WTC11 (cell line): ENCODE measurements at regions not wholly inside any gene's neighbourhood (a gene's known extent, or its start where the extent isn't known, plus 50 kb on each side); places are given as distances from the start of the nearest gene placed in this dataset.

Source experiments
- ATAC-seq: fragments of 200-7000 bp; cut with Tn5 transposase; 2 replicates; pipeline ENCODE4 v1.10.0; 2021; ENCODE audit warnings: mild to moderate bottlenecking, moderate library complexity
- CTCF ChIA-PET: fragments of 300-600 bp; sonication (Branson Sonifier 250); formaldehyde crosslinking; loops from one replicate; lab custom pipeline; 2021; ENCODE audit warnings: antibody characterized with exemption; lab: Charles Lee
- POLR2A ChIA-PET: fragments of 350-600 bp; sonication (Branson Sonifier 250); formaldehyde crosslinking; loops from one replicate; lab custom pipeline; 2021; ENCODE audit warnings: antibody characterized with exemption; lab: Charles Lee
- DNase-seq: peaks from one replicate; pipeline ENCODE4 v3.0.0; 2021; ENCODE audit warnings: low spot score
- H3K27ac Mint-ChIP-seq: 2 replicates; pipeline ENCODE4 v1.8.0; 2021; ENCODE audit warnings: mixed read lengths
- H3K27me3 Mint-ChIP-seq: 2 replicates; pipeline ENCODE4 v1.8.0; 2021; ENCODE audit warnings: low read depth, mild to moderate bottlenecking, moderate library complexity, mixed read lengths
- H3K36me3 Mint-ChIP-seq: 2 replicates; pipeline ENCODE4 v1.8.0; 2021; ENCODE audit warnings: mixed read lengths
- H3K4me1 Mint-ChIP-seq: 2 replicates; pipeline ENCODE4 v1.8.0; 2022; ENCODE audit warnings: mixed read lengths
- H3K4me3 Mint-ChIP-seq: 2 replicates; pipeline ENCODE4 v1.8.0; 2021; ENCODE audit warnings: mild to moderate bottlenecking, moderate library complexity, mixed read lengths
- H3K9me3 Mint-ChIP-seq: 2 replicates; pipeline ENCODE4 v1.8.0; 2021; ENCODE audit warnings: mixed read lengths
- GTF2I ChIP-seq: fragments of 250-450 bp; sonication (Bioruptor Pico); conservative IDR thresholded peaks from 2 replicates; pipeline ENCODE4 v1.4.0; 2021; ENCODE audit warnings: mild to moderate bottlenecking
- SMAD3 ChIP-seq: sonication (generic); formaldehyde crosslinking; IDR thresholded peaks from 2 replicates; pipeline ENCODE4 v1.8.0; 2022; ENCODE audit warnings: missing genetic modification reagents, mild to moderate bottlenecking, borderline replicate concordance
- SMAD4 ChIP-seq: sonication (generic); formaldehyde crosslinking; IDR thresholded peaks from 2 replicates; pipeline ENCODE4 v1.8.0; 2022; ENCODE audit warnings: mild to moderate bottlenecking, missing genetic modification reagents
- SOX15 ChIP-seq: fragments of 250-450 bp; sonication (Bioruptor Pico); IDR thresholded peaks from 2 replicates; pipeline ENCODE4 v1.9.0; 2021; ENCODE audit warnings: mild to moderate bottlenecking
- ZNF138 ChIP-seq: sonication (generic); formaldehyde crosslinking; conservative IDR thresholded peaks from 2 replicates; pipeline ENCODE4 v1.8.1; 2022; ENCODE audit warnings: mild to moderate bottlenecking, moderate library complexity, missing genetic modification reagents
- ZNF396 ChIP-seq: fragments of 250-450 bp; sonication (Bioruptor Pico); IDR thresholded peaks from 2 replicates; pipeline ENCODE4 v1.8.0; 2021; ENCODE audit warnings: mild to moderate bottlenecking, moderate library complexity, borderline replicate concordance
- ZNF423 ChIP-seq: fragments of 250-450 bp; sonication (Bioruptor Pico); IDR thresholded peaks from 2 replicates; pipeline ENCODE4 v2.1.2; 2022; ENCODE audit warnings: mild to moderate bottlenecking, moderate library complexity
- TF ChIP-seq, protein P1 (sequence below): fragments of 250-450 bp; sonication (Bioruptor Pico); conservative IDR thresholded peaks from 2 replicates; pipeline ENCODE4 v1.9.0; 2021; ENCODE audit warnings: mild to moderate bottlenecking
- TF ChIP-seq, protein P2 (sequence below): sonication (generic); formaldehyde crosslinking; IDR thresholded peaks from 2 replicates; pipeline ENCODE4 v1.8.1; 2022; ENCODE audit warnings: mild to moderate bottlenecking, missing genetic modification reagents, moderate library complexity, borderline replicate concordance
- TF ChIP-seq, protein P3 (sequence below): sonication (generic); formaldehyde crosslinking; IDR thresholded peaks from 2 replicates; pipeline ENCODE4 v1.8.0; 2023; ENCODE audit warnings: mild to moderate bottlenecking, missing genetic modification reagents
- TF ChIP-seq, protein P4 (sequence below): fragments of 250-450 bp; sonication (Bioruptor Pico); IDR thresholded peaks from 2 replicates; pipeline ENCODE4 v1.9.0; 2021; ENCODE audit warnings: mild to moderate bottlenecking, borderline replicate concordance

DNA sequence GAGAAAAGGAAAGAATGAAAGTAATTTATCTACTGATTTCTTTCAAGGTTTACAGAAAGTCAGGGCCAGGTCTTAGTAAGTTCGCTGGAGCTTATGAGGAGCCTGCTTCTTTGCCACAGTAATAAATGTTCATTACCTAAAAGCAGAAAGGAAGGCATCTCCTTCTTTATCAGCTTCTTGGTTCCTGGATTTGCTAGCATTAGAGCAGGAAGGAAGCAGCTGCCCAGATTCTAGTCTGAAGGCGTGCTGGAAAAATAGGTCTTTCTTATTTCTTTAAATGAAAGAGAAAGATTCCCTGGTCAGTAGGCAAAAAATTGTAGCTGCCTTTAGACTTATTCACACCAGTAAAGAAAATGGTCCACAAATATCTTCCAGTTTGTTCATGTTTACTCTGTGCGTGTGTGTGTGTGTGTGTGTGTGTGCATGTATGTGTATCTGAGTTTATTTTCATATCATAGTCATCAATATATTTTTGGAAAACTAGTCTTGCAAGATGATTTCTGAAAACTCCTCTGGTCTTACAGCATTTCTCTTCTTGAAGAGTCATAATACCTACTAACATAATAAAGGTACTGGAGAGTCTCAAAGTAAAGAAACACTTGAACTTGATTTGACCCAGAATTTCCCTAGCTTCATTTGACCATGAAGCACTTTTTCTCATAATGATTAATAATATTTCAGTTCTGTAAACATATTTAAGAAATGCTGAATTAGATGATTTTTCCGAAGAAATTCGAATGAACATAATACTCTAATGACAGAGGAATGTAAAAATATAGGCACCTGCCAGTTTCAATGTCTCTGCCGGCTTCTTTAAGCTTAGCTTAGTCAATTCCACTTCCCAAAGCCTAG, 255.3 kb upstream of the ZPLD1 start (continued):
- TF ChIP-seq, protein P1, sequence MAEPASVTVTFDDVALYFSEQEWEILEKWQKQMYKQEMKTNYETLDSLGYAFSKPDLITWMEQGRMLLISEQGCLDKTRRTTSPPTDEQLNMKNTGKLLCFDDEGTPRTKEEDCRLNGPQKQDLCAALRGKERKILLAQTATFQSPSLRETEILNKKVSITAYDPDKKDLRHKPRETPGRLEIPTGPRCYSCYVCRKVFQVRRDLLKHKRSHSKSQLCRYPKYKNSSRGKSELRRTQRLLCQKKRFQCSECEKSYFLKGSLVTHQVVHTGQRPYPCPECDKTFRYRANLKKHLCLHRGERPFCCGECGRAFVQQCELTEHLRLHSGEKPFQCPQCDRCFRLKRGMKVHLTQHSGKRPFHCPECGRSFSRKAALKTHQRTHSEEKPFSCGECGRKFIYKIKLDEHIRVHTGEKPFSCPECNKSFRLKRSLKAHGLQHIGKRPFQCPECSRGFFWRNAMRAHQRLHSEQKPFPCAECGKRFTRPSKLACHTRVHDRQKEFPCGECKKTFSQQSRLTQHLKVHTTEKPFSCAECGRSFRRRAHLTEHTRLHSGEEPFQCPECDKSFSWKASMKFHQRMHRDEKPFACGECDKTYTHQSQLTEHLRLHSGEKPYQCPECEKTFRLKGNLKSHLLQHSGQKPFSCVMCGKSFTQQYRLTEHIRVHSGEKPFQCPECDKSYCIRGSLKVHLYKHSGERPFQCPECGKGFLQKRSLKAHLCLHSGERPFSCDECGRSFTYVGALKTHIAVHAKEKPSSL = no peak
- TF ChIP-seq SMAD3 (CRISPR knock-in tag) (no peak), ZNF138 (CRISPR knock-in tag) (no peak), SMAD4 (CRISPR knock-in tag) (no peak)

DNA sequence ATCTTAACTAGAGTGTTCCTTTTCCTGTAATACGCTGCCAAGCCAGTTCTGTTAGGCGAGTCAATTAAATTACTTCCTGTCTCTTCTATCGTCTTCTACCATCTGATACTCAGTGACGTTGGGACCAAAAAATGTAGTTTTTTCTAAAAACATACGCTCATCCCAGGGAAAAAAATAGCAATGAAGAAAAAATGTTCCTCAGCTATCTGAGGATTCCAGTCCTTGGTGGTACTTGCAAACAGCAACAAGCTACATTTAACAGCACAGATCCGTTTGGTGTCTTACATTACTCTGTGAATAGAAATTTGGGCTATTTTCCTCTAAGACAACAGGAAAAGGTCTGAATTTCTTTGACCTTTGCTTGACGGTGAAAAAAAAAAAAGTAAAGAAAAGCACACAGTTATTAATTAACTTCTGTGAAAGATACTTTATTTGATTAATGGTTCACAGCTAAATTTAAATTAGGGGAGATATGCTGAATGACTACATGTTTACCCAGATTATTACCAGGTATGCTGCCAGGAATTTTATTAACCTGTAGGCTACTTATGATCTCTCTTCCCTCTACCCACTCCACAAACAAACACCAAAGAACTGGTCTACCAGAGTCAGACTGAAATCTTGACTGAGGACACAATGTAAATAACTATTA, 254.4 kb upstream of the ZPLD1 start:
- H3K36me3 Mint-ChIP-seq = no peaks in the 10 kb centered on the region
- H3K4me3 Mint-ChIP-seq = no peak overlapping the region
- no peaks in the 10 kb centered on the region for H3K27me3 Mint-ChIP-seq
- TF ChIP-seq GTF2I = no peak
- TF ChIP-seq, protein P2, sequence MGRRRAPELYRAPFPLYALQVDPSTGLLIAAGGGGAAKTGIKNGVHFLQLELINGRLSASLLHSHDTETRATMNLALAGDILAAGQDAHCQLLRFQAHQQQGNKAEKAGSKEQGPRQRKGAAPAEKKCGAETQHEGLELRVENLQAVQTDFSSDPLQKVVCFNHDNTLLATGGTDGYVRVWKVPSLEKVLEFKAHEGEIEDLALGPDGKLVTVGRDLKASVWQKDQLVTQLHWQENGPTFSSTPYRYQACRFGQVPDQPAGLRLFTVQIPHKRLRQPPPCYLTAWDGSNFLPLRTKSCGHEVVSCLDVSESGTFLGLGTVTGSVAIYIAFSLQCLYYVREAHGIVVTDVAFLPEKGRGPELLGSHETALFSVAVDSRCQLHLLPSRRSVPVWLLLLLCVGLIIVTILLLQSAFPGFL (CRISPR knock-in tag) = no peak
- TF ChIP-seq ZNF396 = no peak
- no peak for TF ChIP-seq ZNF423 (CRISPR knock-in tag)
- TF ChIP-seq, protein P3, sequence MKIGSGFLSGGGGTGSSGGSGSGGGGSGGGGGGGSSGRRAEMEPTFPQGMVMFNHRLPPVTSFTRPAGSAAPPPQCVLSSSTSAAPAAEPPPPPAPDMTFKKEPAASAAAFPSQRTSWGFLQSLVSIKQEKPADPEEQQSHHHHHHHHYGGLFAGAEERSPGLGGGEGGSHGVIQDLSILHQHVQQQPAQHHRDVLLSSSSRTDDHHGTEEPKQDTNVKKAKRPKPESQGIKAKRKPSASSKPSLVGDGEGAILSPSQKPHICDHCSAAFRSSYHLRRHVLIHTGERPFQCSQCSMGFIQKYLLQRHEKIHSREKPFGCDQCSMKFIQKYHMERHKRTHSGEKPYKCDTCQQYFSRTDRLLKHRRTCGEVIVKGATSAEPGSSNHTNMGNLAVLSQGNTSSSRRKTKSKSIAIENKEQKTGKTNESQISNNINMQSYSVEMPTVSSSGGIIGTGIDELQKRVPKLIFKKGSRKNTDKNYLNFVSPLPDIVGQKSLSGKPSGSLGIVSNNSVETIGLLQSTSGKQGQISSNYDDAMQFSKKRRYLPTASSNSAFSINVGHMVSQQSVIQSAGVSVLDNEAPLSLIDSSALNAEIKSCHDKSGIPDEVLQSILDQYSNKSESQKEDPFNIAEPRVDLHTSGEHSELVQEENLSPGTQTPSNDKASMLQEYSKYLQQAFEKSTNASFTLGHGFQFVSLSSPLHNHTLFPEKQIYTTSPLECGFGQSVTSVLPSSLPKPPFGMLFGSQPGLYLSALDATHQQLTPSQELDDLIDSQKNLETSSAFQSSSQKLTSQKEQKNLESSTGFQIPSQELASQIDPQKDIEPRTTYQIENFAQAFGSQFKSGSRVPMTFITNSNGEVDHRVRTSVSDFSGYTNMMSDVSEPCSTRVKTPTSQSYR (CRISPR knock-in tag) = no peak
- TF ChIP-seq, protein P4, sequence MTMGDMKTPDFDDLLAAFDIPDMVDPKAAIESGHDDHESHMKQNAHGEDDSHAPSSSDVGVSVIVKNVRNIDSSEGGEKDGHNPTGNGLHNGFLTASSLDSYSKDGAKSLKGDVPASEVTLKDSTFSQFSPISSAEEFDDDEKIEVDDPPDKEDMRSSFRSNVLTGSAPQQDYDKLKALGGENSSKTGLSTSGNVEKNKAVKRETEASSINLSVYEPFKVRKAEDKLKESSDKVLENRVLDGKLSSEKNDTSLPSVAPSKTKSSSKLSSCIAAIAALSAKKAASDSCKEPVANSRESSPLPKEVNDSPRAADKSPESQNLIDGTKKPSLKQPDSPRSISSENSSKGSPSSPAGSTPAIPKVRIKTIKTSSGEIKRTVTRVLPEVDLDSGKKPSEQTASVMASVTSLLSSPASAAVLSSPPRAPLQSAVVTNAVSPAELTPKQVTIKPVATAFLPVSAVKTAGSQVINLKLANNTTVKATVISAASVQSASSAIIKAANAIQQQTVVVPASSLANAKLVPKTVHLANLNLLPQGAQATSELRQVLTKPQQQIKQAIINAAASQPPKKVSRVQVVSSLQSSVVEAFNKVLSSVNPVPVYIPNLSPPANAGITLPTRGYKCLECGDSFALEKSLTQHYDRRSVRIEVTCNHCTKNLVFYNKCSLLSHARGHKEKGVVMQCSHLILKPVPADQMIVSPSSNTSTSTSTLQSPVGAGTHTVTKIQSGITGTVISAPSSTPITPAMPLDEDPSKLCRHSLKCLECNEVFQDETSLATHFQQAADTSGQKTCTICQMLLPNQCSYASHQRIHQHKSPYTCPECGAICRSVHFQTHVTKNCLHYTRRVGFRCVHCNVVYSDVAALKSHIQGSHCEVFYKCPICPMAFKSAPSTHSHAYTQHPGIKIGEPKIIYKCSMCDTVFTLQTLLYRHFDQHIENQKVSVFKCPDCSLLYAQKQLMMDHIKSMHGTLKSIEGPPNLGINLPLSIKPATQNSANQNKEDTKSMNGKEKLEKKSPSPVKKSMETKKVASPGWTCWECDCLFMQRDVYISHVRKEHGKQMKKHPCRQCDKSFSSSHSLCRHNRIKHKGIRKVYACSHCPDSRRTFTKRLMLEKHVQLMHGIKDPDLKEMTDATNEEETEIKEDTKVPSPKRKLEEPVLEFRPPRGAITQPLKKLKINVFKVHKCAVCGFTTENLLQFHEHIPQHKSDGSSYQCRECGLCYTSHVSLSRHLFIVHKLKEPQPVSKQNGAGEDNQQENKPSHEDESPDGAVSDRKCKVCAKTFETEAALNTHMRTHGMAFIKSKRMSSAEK = no peak
- TF ChIP-seq SOX15 (CRISPR knock-in tag) = no peak
- ATAC-seq (no peak), DNase-seq (no peak)
- H3K4me1 Mint-ChIP-seq = peaks cover 17% of the 10 kb centered on the region
- H3K9me3 Mint-ChIP-seq = no peaks in the 10 kb centered on the region
- ChIA-PET POLR2A (no interaction called here), CTCF (interaction anchor here (2.0 kb wide), 1 partner anchor 49 kb away, joined by 5 read pairs; no protein-coding TSS in a partner anchor)
- no peak overlapping the region for H3K27ac Mint-ChIP-seq
